Transverse colon (tissue), 4 donors: ENCODE measurements at regions not wholly inside any gene's neighbourhood (a gene's known extent, or its start where the extent isn't known, plus 50 kb on each side); places are given as distances from the start of the nearest gene placed in this dataset.

Experiments
- DNase-seq: peaks from one replicate; pipeline ENCODE4 v3.0.0-alpha.2; 2019
- H3K27ac ChIP-seq, 4 donors: fragments of 200-600 bp; sonication (generic); 2 replicates each; pipeline ENCODE4 v1.5.1; 2016 to 2018; ENCODE audit warnings: inconsistent platforms in 4 of 4
- H3K27me3 ChIP-seq: fragments of 200-600 bp; sonication (generic); 2 replicates; pipeline ENCODE4 v1.5.1; 2017; ENCODE audit warnings: inconsistent platforms
- H3K36me3 ChIP-seq, 4 donors: fragments of 200-600 bp; sonication (generic); 2 replicates each; pipeline ENCODE4 v1.5.1; 2017 to 2019; ENCODE audit warnings: inconsistent platforms in 4 of 4
- H3K4me1 ChIP-seq, 4 donors: fragments of 200-600 bp; sonication (generic); 2 replicates each; pipeline ENCODE4 v1.5.1; 2017 to 2020; ENCODE audit warnings: inconsistent platforms in 4 of 4
- H3K4me3 ChIP-seq, 4 donors: fragments of 200-600 bp; sonication (generic); 1 replicate in 1 of 4; 2 replicates in 3 of 4; pipeline versions ENCODE4 v1.5.1 to v1.6.1; 2017 to 2019; ENCODE audit warnings: inconsistent platforms in 4 of 4
- H3K9me3 ChIP-seq, 2 donors: fragments of 200-600 bp; sonication (generic); 2 replicates each; pipeline ENCODE4 v1.5.1; 2017 to 2019; ENCODE audit warnings: inconsistent platforms in 2 of 2
- EP300 ChIP-seq: sonication (generic); formaldehyde crosslinking; IDR thresholded peaks from one replicate; pipeline ENCODE4 v1.6.1; 2017; ENCODE audit warnings: antibody characterized with exemption, low read depth
- POLR2A ChIP-seq: fragments of 450-650 bp; IDR thresholded peaks from one replicate; pipeline ENCODE4 v1.6.1; 2016; ENCODE audit warnings: antibody characterized with exemption, mild to moderate bottlenecking, moderate library complexity
- POLR2AphosphoS5 ChIP-seq, 3 donors: sonication (generic); formaldehyde crosslinking; IDR thresholded peaks; one replicate each; pipeline ENCODE4 v1.6.1; 2016; ENCODE audit warnings: antibody characterized with exemption in 3 of 3
- WGBS, 2 donors: methylation state at CpG; one replicate each; pipeline ENCODE4 v1.1.5; 2018; ENCODE audit warnings: low coverage in 1 of 2; 5-methylcytosine and 5-hydroxymethylcytosine counted together
- in situ Hi-C, 4 donors: fragments of 200-750 bp; cut with MboI; loops; one replicate each; pipeline versions ENCODE4 v1.15.0 to v1.15.1; 2017; ENCODE audit warnings: low sequenced_read_pairs in 3 of 4, low pct_ligation_motif_present in 1 of 4, low pct_unique_long_range_greater_than_20kb in 1 of 4
- intact Hi-C: fragments of 100-400 bp; cut with DNase I; formaldehyde crosslinking; loops from one replicate; pipeline ENCODE4 v1.15.1; 2023; ENCODE audit warnings: low total_unique reads
- TF ChIP-seq, protein P1 (sequence below), 5 experiments: fragments of 200-600 bp in 3 of 5; fragments of 450-650 bp in 2 of 5; sonication (generic) in 3 of 5; IDR thresholded peaks; 1 replicate in 2 of 5; 2 replicates in 3 of 5; pipeline ENCODE4 v1.5.1; 2016 to 2017; ENCODE audit warnings: antibody characterized with exemption in 5 of 5, inconsistent platforms in 3 of 5, mild to moderate bottlenecking in 2 of 5, moderate library complexity in 1 of 5

DNA sequence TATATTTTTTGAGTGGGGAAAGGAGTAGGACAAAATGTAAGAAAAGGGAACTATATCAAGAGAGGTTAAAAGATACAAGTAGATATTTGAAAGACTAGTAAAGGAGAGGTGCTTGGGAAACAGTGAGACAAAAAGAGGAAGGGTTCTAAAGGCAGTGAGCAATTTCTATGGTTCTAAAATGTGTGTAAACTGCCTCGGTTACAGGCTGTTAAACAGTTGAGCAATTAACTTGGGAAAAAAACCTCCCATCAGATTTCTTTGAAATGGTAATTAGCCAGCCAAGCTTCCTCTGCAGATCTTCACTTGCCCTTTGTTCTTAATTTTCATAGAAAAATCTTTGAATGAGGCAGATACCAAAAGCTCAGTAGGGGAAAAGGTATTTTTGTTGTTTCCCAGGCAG lies 238.7 kb upstream of the KCNH7 start:
- H3K27ac ChIP-seq: no peak overlapping the region
- in situ Hi-C loops: no loop called here
- H3K9me3 ChIP-seq: no peaks in the 10 kb centered on the region
- TF ChIP-seq, protein P1, sequence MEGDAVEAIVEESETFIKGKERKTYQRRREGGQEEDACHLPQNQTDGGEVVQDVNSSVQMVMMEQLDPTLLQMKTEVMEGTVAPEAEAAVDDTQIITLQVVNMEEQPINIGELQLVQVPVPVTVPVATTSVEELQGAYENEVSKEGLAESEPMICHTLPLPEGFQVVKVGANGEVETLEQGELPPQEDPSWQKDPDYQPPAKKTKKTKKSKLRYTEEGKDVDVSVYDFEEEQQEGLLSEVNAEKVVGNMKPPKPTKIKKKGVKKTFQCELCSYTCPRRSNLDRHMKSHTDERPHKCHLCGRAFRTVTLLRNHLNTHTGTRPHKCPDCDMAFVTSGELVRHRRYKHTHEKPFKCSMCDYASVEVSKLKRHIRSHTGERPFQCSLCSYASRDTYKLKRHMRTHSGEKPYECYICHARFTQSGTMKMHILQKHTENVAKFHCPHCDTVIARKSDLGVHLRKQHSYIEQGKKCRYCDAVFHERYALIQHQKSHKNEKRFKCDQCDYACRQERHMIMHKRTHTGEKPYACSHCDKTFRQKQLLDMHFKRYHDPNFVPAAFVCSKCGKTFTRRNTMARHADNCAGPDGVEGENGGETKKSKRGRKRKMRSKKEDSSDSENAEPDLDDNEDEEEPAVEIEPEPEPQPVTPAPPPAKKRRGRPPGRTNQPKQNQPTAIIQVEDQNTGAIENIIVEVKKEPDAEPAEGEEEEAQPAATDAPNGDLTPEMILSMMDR (IDR thresholded peaks at IDR 0.05): no peak
- TF ChIP-seq POLR2A (no peak), EP300 (no peak), POLR2AphosphoS5 (IDR thresholded peaks at IDR 0.05) (no peak)
- intact Hi-C loops: no loop called here
- no peaks in the 10 kb centered on the region for H3K27me3 ChIP-seq
- H3K4me1 ChIP-seq: no peaks in the 10 kb centered on the region
- no peaks in the 10 kb centered on the region for H3K36me3 ChIP-seq
- WGBS, 2 donors: 5 to 20% methylated on average over 1 of the region's 1 CpG
- no peak overlapping the region for H3K4me3 ChIP-seq
- no peak for DNase-seq

DNA sequence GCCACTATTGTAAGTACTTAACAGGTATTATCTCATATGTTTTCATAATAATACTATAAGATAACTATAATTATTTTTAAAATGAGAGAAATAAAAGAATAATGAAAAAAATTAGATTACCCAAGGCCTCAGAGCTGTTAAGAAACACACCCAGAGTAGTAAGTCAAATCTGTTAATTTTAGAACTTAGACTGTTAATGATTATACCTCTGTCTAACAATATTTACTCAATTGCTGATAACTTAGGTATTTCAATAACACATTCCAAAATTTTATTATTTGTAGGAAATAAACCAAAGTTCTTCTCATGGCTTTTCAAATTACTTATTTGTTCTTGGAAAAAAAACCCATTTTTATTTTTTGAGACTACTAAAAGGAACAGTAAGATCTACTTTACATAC lies 227.5 kb upstream of the KCNH7 start:
- Histone ChIP-seq H3K4me3 (no peak overlapping the region), H3K27me3 (no peaks in the 10 kb centered on the region), H3K27ac (no peak overlapping the region), H3K36me3 (no peaks in the 10 kb centered on the region), H3K4me1 (no peaks in the 10 kb centered on the region), H3K9me3 (no peaks in the 10 kb centered on the region)
- in situ Hi-C loops (no loop called here), intact Hi-C loops (no loop called here)
- no peak for DNase-seq
- TF ChIP-seq EP300 (no peak), POLR2A (no peak), POLR2AphosphoS5 (IDR thresholded peaks at IDR 0.05) (no peak)
- TF ChIP-seq, protein P1 (IDR thresholded peaks at IDR 0.05): no peak

DNA sequence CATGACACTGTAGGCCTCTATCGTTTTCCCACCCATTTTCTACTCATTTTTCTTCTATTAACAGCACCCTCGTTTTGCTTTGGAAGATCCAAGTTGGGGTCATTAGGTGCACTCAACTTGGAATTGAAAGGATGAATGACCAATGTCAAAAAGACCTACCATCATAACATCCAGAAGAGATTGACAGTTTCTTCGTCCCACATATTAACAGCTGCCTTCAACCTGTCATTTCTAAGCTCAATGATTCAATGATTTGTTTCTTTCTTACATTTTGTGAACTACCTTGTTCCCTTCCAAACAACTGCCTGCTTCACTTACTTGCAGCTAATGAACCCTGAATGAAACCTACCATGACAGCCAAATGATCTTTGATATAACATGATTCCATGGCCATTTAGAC lies 224.0 kb upstream of the KCNH7 start:
- WGBS, 2 donors: 59 to 70% methylated on average over 3 of the region's 3 CpGs
- Histone ChIP-seq H3K4me3 (no peak overlapping the region), H3K27ac (no peak overlapping the region), H3K4me1 (no peaks in the 10 kb centered on the region), H3K9me3 (no peaks in the 10 kb centered on the region), H3K27me3 (no peaks in the 10 kb centered on the region), H3K36me3 (no peaks in the 10 kb centered on the region)
- intact Hi-C loops (no loop called here), in situ Hi-C loops (no loop called here)
- TF ChIP-seq, protein P1 (IDR thresholded peaks at IDR 0.05): no peak
- TF ChIP-seq POLR2A (no peak), EP300 (no peak), POLR2AphosphoS5 (IDR thresholded peaks at IDR 0.05) (no peak)
- DNase-seq: no peak

DNA sequence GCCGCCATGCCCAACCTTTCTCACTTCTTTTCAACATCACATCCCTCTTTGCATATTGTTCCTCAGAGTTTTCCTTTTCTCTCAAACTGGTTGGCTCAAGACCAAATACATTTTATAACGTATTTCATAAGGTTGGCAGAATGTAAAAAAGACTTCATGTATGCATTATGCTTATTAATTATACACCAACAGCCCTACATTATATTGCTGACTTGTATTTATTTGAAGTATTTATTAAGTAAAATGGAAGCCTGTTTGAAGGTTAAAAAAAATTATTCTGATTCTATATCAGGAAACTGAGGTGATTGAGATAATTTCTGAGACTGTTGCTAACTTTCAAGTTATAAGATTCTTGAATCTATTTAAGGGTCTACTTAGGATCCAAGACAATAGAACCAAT lies 208.0 kb upstream of the KCNH7 start:
- H3K9me3 ChIP-seq: no peaks in the 10 kb centered on the region
- H3K4me1 ChIP-seq: no peaks in the 10 kb centered on the region
- WGBS, 2 donors: 61 to 70% methylated on average over 2 of the region's 2 CpGs
- TF ChIP-seq POLR2A: no peak
- TF ChIP-seq EP300: no peak
- TF ChIP-seq, protein P1 (IDR thresholded peaks at IDR 0.05): no peak
- no peak overlapping the region for H3K27ac ChIP-seq
- in situ Hi-C loops: no loop called here
- intact Hi-C loops: no loop called here
- H3K27me3 ChIP-seq: no peaks in the 10 kb centered on the region
- no peaks in the 10 kb centered on the region for H3K36me3 ChIP-seq
- no peak overlapping the region for H3K4me3 ChIP-seq
- no peak for DNase-seq
